GM10266 (cell line): ENCODE measurements at regions not wholly inside any gene's neighbourhood (a gene's known extent, or its start where the extent isn't known, plus 50 kb on each side); places are given as distances from the start of the nearest gene placed in this dataset.

Source experiments
- DNase-seq: peaks from one replicate; pipeline ENCODE4 v3.0.0; 2012; ENCODE audit errors: extremely low spot score
- CTCF ChIP-seq: IDR thresholded peaks from 2 replicates; pipeline ENCODE4 v1.5.1; 2012; ENCODE audit warnings: mild to moderate bottlenecking, low read depth; ENCODE audit not compliant: control insufficient read depth, insufficient read depth; ENCODE audit errors: missing control alignments

GRCh38 chr19:32196690-32197420, 148.6 kb upstream of the ZNF507 start:
- no peak for TF ChIP-seq CTCF
- DNase-seq = no peak

- TF ChIP-seq CTCF = no peak
- DNase-seq = no peak
Observed at GRCh38 chr19:32197896-32198882, 147.2 kb upstream of the ZNF507 start.

GRCh38 chr19:32199501-32200040, 145.8 kb upstream of the ZNF507 start:
- TF ChIP-seq CTCF = no peak
- DNase-seq = no peak

- DNase-seq = no peak
- no peak for TF ChIP-seq CTCF
Observed at GRCh38 chr19:32200312-32201038, 144.9 kb upstream of the ZNF507 start.

GRCh38 chr19:32201211-32201610, 144.2 kb upstream of the ZNF507 start:
- TF ChIP-seq CTCF = no peak
- no peak for DNase-seq

GRCh38 chr19:32201636-32202051, 143.8 kb upstream of the ZNF507 start:
- TF ChIP-seq CTCF = no peak
- no peak for DNase-seq
